ENCODE measurements at regions not wholly inside any gene's neighbourhood (a gene's known extent, or its start where the extent isn't known, plus 50 kb on each side); places are given as distances from the start of the nearest gene placed in this dataset.

- TF ChIP-seq, protein P1, sequence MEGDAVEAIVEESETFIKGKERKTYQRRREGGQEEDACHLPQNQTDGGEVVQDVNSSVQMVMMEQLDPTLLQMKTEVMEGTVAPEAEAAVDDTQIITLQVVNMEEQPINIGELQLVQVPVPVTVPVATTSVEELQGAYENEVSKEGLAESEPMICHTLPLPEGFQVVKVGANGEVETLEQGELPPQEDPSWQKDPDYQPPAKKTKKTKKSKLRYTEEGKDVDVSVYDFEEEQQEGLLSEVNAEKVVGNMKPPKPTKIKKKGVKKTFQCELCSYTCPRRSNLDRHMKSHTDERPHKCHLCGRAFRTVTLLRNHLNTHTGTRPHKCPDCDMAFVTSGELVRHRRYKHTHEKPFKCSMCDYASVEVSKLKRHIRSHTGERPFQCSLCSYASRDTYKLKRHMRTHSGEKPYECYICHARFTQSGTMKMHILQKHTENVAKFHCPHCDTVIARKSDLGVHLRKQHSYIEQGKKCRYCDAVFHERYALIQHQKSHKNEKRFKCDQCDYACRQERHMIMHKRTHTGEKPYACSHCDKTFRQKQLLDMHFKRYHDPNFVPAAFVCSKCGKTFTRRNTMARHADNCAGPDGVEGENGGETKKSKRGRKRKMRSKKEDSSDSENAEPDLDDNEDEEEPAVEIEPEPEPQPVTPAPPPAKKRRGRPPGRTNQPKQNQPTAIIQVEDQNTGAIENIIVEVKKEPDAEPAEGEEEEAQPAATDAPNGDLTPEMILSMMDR (IDR thresholded peaks at IDR 0.05) = no peak
- TF ChIP-seq SREBF2 (IDR thresholded peaks at IDR 0.05) (no peak), RFX5 (IDR thresholded peaks at IDR 0.05) (no peak), FOSL2 (IDR thresholded peaks at IDR 0.05) (no peak), FOSL2 (CRISPR knock-in tag; IDR thresholded peaks at IDR 0.05) (no peak), POLR2A (IDR thresholded peaks at IDR 0.05; ENCODE audit: low read length) (no peak), RAD21 (conservative IDR thresholded peaks at IDR 0.05 in 1 of 2, IDR thresholded peaks at IDR 0.05 in 1 of 2) (no peak), MYC (IDR thresholded peaks at IDR 0.05; ENCODE audit: borderline replicate concordance, low read length) (no peak), JUNB (IDR thresholded peaks at IDR 0.05) (no peak), CHD2 (IDR thresholded peaks at IDR 0.05; ENCODE audit: low read length, partially characterized antibody) (no peak), NR3C1 (IDR thresholded peaks at IDR 0.05) (no peak)
These were observed 216.5 kb upstream of the BTG1 start for GRCh38 chr12:92362126-92362525.

All from A549 (cell line).